Epithelial cell of esophagus (primary cell): ENCODE measurements at regions not wholly inside any gene's neighbourhood (a gene's known extent, or its start where the extent isn't known, plus 50 kb on each side); places are given as distances from the start of the nearest gene placed in this dataset.

Experiments used
- DNase-seq: peaks from one replicate; pipeline ENCODE4 v3.0.0; 2010; ENCODE audit warnings: low read depth
- H3K4me3 ChIP-seq: 2 replicates; pipeline ENCODE4 v1.5.1; 2011; ENCODE audit warnings: mild to moderate bottlenecking, low read length, control low read depth
- CTCF ChIP-seq: IDR thresholded peaks from 2 replicates; pipeline ENCODE4 v1.5.1; 2011; ENCODE audit warnings: low read depth, mild to moderate bottlenecking, low read length, control low read depth, inconsistent platforms; ENCODE audit not compliant: insufficient read depth; ENCODE audit errors: missing control alignments

DNA sequence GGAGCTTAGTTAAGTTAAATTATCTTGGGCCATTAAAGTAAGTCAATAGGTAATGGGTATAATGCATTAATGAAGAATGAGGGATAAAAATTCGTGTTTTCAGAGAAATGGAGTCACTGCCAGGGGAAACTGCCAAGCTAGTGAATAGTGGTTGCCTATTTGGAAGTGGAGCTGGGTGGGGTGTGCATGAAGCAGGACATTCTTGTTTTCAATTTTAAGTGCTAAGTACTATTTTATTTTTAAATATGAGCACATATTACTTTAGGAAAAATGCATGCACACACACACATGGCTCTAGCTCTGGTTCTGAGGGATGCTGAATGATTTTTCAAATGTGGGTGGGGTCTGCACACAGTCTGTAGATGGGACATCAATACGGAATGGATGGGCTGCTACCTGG is 717.7 kb upstream of the SGCG start:
- no peak for DNase-seq
- no peak for TF ChIP-seq CTCF
- no peak overlapping the region for H3K4me3 ChIP-seq

DNA sequence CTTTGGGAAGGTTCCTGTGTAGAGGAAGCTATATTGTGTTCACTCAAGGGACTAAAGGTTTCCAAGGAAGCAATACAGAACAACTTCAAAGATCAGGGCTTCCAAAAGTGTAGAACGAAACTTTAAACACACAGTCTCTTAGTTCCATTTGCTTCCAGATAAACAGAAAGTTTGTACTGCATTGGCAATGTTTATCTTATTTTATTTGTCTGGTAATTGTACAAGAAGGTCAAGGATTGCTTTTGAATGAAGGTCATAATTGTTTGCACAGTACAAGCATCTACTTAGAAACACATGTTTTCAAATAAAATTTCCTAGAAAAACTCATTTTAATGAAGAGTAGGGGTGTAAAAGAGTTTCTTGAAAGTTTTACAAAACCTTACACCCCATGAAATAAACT is 712.7 kb upstream of the SGCG start:
- TF ChIP-seq CTCF, result no peak
- no peak for DNase-seq
- no peak overlapping the region for H3K4me3 ChIP-seq

DNA sequence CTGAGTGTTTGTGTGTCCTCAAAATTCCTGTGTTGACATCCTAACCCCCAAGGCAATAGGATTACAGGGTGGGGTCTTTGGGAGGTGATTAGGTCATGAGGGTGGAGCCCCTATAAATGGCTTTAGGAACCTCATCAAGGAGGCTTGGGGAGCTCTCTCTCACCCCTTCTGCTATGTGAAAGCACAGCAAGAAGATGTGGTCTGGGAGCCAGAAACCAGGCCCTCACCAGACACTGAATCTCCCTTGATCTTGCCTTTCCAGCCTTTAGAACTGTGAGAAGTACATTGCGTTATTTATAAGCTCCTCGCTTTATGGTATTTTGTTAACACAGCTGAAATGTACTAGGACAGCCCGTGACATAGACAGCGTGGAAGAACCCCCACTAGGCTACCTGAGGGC is 712.0 kb upstream of the SGCG start:
- H3K4me3 ChIP-seq, result no peak overlapping the region
- no peak for TF ChIP-seq CTCF
- DNase-seq, result no peak

- no peak for DNase-seq
- no peak overlapping the region for H3K4me3 ChIP-seq
- TF ChIP-seq CTCF, result no peak
These were observed 711.3 kb upstream of the SGCG start for GRCh38 chr13:22469452-22469851.

DNA sequence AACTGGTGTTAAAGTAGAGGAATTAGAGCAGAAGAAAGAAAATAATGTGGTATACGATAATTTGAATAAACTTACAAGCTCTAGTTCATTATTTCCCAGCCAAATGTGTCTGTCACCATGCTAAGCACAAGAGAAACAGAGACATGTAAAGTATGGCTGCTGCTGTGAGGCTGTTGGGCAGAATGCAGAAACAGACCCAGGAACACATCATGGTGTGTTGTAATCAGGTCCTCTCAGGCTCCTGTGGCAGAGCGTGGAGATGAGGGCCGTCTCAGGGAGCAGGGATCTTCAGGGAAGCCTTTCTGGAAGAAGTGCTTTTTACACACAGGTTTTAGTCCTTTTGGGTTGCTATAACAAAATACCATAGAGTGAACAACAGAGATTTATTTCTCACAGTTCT is 710.7 kb upstream of the SGCG start:
- TF ChIP-seq CTCF, result no peak
- DNase-seq, result no peak
- no peak overlapping the region for H3K4me3 ChIP-seq

DNA sequence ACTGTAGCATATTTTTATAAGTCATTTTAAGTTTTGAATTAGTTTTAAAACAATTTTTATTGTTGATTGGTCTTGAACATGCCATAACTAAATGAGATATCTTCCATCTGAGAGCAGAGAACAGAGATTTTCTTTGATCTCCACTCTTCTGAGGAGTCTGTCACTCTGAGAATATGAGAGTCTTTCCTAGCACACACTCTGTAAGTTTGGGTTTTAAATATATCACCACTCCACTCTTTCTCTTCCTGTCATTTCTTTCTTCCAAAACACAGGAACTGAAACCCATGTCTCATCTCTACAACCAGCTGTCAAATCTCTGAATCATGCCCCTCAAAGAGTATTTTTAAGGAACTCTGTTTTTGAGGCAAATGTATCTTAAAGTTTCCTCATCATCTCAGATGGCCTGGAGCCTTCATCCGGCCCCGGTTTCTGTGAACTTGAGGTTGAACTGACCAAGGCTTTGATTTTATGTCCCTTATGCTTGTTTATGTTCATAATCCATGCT is 698.2 kb upstream of the SGCG start:
- TF ChIP-seq CTCF, result no peak
- no peak for DNase-seq
- no peak overlapping the region for H3K4me3 ChIP-seq

DNA sequence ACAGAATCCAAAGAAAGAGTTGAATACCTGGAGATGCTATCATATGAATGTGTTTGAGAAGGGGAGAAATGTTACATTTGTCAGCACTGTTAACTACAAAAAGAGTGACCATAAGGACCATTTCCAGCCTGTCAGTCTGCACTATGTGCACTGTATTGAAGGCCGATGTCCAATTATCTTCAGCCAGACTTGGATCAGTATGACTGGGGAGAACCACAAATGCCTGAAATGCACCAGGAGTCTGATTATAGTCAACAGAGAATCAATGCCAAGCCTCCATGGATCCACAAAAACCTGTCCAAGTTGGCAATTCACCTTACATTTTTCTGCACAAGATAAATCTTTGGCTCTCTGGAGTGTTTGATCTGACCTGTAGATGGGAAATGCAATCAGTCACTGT is 697.5 kb upstream of the SGCG start:
- TF ChIP-seq CTCF, result no peak
- DNase-seq, result no peak

More for the DNA sequence above, 697.5 kb upstream of the SGCG start:
- H3K4me3 ChIP-seq, result no peak overlapping the region
